CD14-positive monocyte (primary cell): ENCODE measurements at regions not wholly inside any gene's neighbourhood (a gene's known extent, or its start where the extent isn't known, plus 50 kb on each side); places are given as distances from the start of the nearest gene placed in this dataset.

Source experiments
- DNase-seq, 3 donors: peaks; one replicate each; pipeline ENCODE4 v3.0.0-alpha.2; 2011 to 2022
- H2AFZ ChIP-seq: 2 replicates; pipeline ENCODE4 v1.6.0; 2012; ENCODE audit warnings: mild to moderate bottlenecking, low read depth, low read length, inconsistent platforms; ENCODE audit not compliant: insufficient read depth, poor library complexity, severe bottlenecking
- H3K27ac ChIP-seq, 2 donors: 1 replicate in 1 of 2; 2 replicates in 1 of 2; pipeline ENCODE4 v1.5.1; 2012 to 2013; ENCODE audit warnings: low read length in 2 of 2, control low read depth in 1 of 2, inconsistent platforms in 1 of 2, low read depth in 1 of 2, mild to moderate bottlenecking in 1 of 2
- H3K27me3 ChIP-seq, 2 donors: one replicate each; pipeline versions ENCODE4 v1.6.0 to v1.6.1; 2011 to 2013; ENCODE audit warnings: low read length in 2 of 2; ENCODE audit not compliant: control insufficient read depth in 2 of 2, insufficient read depth in 2 of 2
- H3K36me3 ChIP-seq, 2 donors: replicated peaks in 1 of 2; 1 replicate in 1 of 2; 2 replicates in 1 of 2; pipeline versions ENCODE4 v1.5.1 to v1.6.1; 2012 to 2013; ENCODE audit warnings: low read length in 2 of 2, control low read depth in 1 of 2, inconsistent platforms in 1 of 2, mild to moderate bottlenecking in 1 of 2; ENCODE audit not compliant: insufficient read depth in 2 of 2, control insufficient read depth in 1 of 2
- H3K4me1 ChIP-seq, 2 donors: 1 replicate in 1 of 2; 2 replicates in 1 of 2; pipeline versions ENCODE4 v1.5.1 to v1.6.1; 2012 to 2013; ENCODE audit warnings: low read length in 2 of 2, control low read depth in 1 of 2, inconsistent platforms in 1 of 2, mild to moderate bottlenecking in 1 of 2, moderate library complexity in 1 of 2; ENCODE audit not compliant: insufficient read depth in 2 of 2, control insufficient read depth in 1 of 2
- H3K4me2 ChIP-seq: replicated peaks from 2 replicates; pipeline ENCODE3; 2012; ENCODE audit warnings: low read length, moderate library complexity, mild to moderate bottlenecking; ENCODE audit not compliant: poor library complexity, severe bottlenecking; ENCODE audit errors: extremely low read depth
- H3K4me3 ChIP-seq, 3 experiments: fragments of 200-600 bp in 1 of 3; sonication (generic) in 1 of 3; replicated peaks in 1 of 3; 1 replicate in 2 of 3; 2 replicates in 1 of 3; pipeline ENCODE4 v1.5.1; 2011 to 2013; ENCODE audit warnings: low read length in 3 of 3, mild to moderate bottlenecking in 3 of 3, control low read depth in 2 of 3, low read depth in 2 of 3, inconsistent platforms in 1 of 3, moderate library complexity in 1 of 3
- H3K79me2 ChIP-seq: 2 replicates; pipeline ENCODE4 v1.6.0; 2012; ENCODE audit warnings: mild to moderate bottlenecking, control low read depth, inconsistent platforms, low read length, moderate library complexity; ENCODE audit not compliant: insufficient read depth
- H3K9ac ChIP-seq: 2 replicates; pipeline ENCODE4 v1.6.0; 2017; ENCODE audit warnings: low read length, mild to moderate bottlenecking; ENCODE audit not compliant: insufficient read depth, poor library complexity, severe bottlenecking
- H3K9me3 ChIP-seq, 2 donors: replicated peaks in 1 of 2; 1 replicate in 1 of 2; 2 replicates in 1 of 2; pipeline versions ENCODE4 v1.5.1 to v1.6.1; 2012 to 2013; ENCODE audit warnings: low read length in 2 of 2, control low read depth in 1 of 2; ENCODE audit not compliant: control insufficient read depth in 1 of 2, insufficient read depth in 1 of 2
- H4K20me1 ChIP-seq: 2 replicates; pipeline ENCODE4 v1.6.0; 2012; ENCODE audit warnings: mild to moderate bottlenecking, low read length, control low read depth, moderate library complexity; ENCODE audit not compliant: insufficient read depth
- H3K27ac Mint-ChIP-seq, 7 donors: one replicate each; pipeline ENCODE4 v1.8.0; 2020; ENCODE audit warnings: mild to moderate bottlenecking in 7 of 7, mixed read lengths in 7 of 7, moderate library complexity in 6 of 7, inconsistent platforms in 2 of 7
- H3K27me3 Mint-ChIP-seq, 3 donors: one replicate each; pipeline ENCODE4 v1.8.0; 2021 to 2022; ENCODE audit warnings: low read depth in 3 of 3, mild to moderate bottlenecking in 3 of 3, mixed read lengths in 3 of 3, moderate library complexity in 3 of 3, inconsistent platforms in 1 of 3
- H3K36me3 Mint-ChIP-seq, 2 donors: one replicate each; pipeline ENCODE4 v1.8.0; 2020; ENCODE audit warnings: mixed read lengths in 2 of 2, inconsistent platforms in 1 of 2, mild to moderate bottlenecking in 1 of 2
- H3K4me1 Mint-ChIP-seq: one replicate; pipeline ENCODE4 v1.8.0; 2020; ENCODE audit warnings: mild to moderate bottlenecking, mixed read lengths
- H3K4me3 Mint-ChIP-seq, 2 donors: one replicate each; pipeline ENCODE4 v1.8.0; 2020; ENCODE audit warnings: mild to moderate bottlenecking in 2 of 2, mixed read lengths in 2 of 2, moderate library complexity in 1 of 2
- H3K9me3 Mint-ChIP-seq, 7 donors: one replicate each; pipeline ENCODE4 v1.8.0; 2020 to 2022; ENCODE audit warnings: mixed read lengths in 7 of 7, mild to moderate bottlenecking in 6 of 7, moderate library complexity in 6 of 7, inconsistent platforms in 2 of 7
- CTCF ChIP-seq: fragments of 200-600 bp; IDR thresholded peaks from one replicate; pipeline ENCODE4 v1.8.0; 2022; ENCODE audit warnings: antibody characterized with exemption, mild to moderate bottlenecking
- WGBS: methylation state at CpG from one replicate; pipeline ENCODE4 v1.1.5; 2013; ENCODE audit warnings: missing lambda C conversion rate; ENCODE audit not compliant: insufficient coverage; 5-methylcytosine and 5-hydroxymethylcytosine counted together
- intact Hi-C, 2 donors: fragments of 100-400 bp; cut with micrococcal nuclease; formaldehyde crosslinking; loops; one replicate each; pipeline versions ENCODE4 v1.15.0 to v1.15.1; 2023

GRCh38 chr13:106967391-106967790, 399.5 kb upstream of the ARGLU1 start:
- no peaks in the 10 kb centered on the region for H3K36me3 Mint-ChIP-seq
- no peak overlapping the region for H2AFZ ChIP-seq
- H3K4me1 Mint-ChIP-seq: no peaks in the 10 kb centered on the region
- H3K9me3 Mint-ChIP-seq: peaks cover 0 to 6% (median 2%) of the 10 kb centered on the region in 7 donors
- no peaks in the 10 kb centered on the region for H3K4me1 ChIP-seq
- H3K79me2 ChIP-seq: no peaks in the 10 kb centered on the region
- no peak overlapping the region for H3K4me2 ChIP-seq
- intact Hi-C loops: no loop called here
- no CpG with 5 or more reads among the region's 1 CpG for WGBS
- no peak for TF ChIP-seq CTCF
- no peak overlapping the region for H3K27ac ChIP-seq
- DNase-seq: no peak
- H3K27ac Mint-ChIP-seq: no peak overlapping the region
- H3K4me3 ChIP-seq: no peak overlapping the region
- no peak overlapping the region for H3K9ac ChIP-seq
- no peaks in the 10 kb centered on the region for H3K36me3 ChIP-seq
- no peak overlapping the region for H3K4me3 Mint-ChIP-seq
- no peaks in the 10 kb centered on the region for H3K9me3 ChIP-seq
- H3K27me3 ChIP-seq: no peaks in the 10 kb centered on the region
- H3K27me3 Mint-ChIP-seq: peaks cover 0 to 2% (median 0%) of the 10 kb centered on the region in 3 donors
- H4K20me1 ChIP-seq: no peaks in the 10 kb centered on the region

GRCh38 chr13:106963151-106963550, 395.2 kb upstream of the ARGLU1 start:
- H3K36me3 ChIP-seq: no peaks in the 10 kb centered on the region
- H3K4me1 Mint-ChIP-seq: no peaks in the 10 kb centered on the region
- DNase-seq: no peak
- H4K20me1 ChIP-seq: no peaks in the 10 kb centered on the region
- H3K27ac ChIP-seq: no peak overlapping the region
- no peak overlapping the region for H3K9ac ChIP-seq
- no peak overlapping the region for H3K4me3 Mint-ChIP-seq
- H3K4me1 ChIP-seq: no peaks in the 10 kb centered on the region
- H3K27me3 Mint-ChIP-seq: peaks cover 0 to 2% (median 2%) of the 10 kb centered on the region in 3 donors
- H3K9me3 ChIP-seq: peaks cover 0 to 3% of the 10 kb centered on the region in 2 donors
- no peak overlapping the region for H3K27ac Mint-ChIP-seq
- no peak overlapping the region for H3K4me3 ChIP-seq
- no peak overlapping the region for H3K4me2 ChIP-seq
- H3K27me3 ChIP-seq: no peaks in the 10 kb centered on the region
- H3K36me3 Mint-ChIP-seq: no peaks in the 10 kb centered on the region
- intact Hi-C loops: no loop called here
- H3K79me2 ChIP-seq: no peaks in the 10 kb centered on the region
- H3K9me3 Mint-ChIP-seq: peaks cover 0 to 3% (median 2%) of the 10 kb centered on the region in 7 donors
- no CpG with 5 or more reads among the region's 2 CpGs for WGBS
- TF ChIP-seq CTCF: no peak
- no peak overlapping the region for H2AFZ ChIP-seq
